Esophagus muscularis mucosa (tissue), 3 donors: ENCODE measurements at regions not wholly inside any gene's neighbourhood (a gene's known extent, or its start where the extent isn't known, plus 50 kb on each side); places are given as distances from the start of the nearest gene placed in this dataset.

Experiments
- POLR2A ChIP-seq: fragments of 450-650 bp; IDR thresholded peaks from one replicate; pipeline ENCODE4 v1.6.1; 2017; ENCODE audit warnings: antibody characterized with exemption, moderate library complexity, mild to moderate bottlenecking, low read depth
- POLR2AphosphoS5 ChIP-seq, 2 donors: sonication (generic); formaldehyde crosslinking; IDR thresholded peaks; one replicate each; pipeline ENCODE4 v1.6.1; 2017; ENCODE audit warnings: antibody characterized with exemption in 2 of 2
- TF ChIP-seq, protein P1 (sequence below), 3 experiments: fragments of 200-600 bp in 2 of 3; fragments of 450-650 bp in 1 of 3; sonication (generic) in 2 of 3; IDR thresholded peaks; one replicate each; pipeline ENCODE4 v1.5.1; 2017 to 2019; ENCODE audit warnings: antibody characterized with exemption in 3 of 3, mild to moderate bottlenecking in 2 of 3, moderate library complexity in 1 of 3

- TF ChIP-seq, protein P1, sequence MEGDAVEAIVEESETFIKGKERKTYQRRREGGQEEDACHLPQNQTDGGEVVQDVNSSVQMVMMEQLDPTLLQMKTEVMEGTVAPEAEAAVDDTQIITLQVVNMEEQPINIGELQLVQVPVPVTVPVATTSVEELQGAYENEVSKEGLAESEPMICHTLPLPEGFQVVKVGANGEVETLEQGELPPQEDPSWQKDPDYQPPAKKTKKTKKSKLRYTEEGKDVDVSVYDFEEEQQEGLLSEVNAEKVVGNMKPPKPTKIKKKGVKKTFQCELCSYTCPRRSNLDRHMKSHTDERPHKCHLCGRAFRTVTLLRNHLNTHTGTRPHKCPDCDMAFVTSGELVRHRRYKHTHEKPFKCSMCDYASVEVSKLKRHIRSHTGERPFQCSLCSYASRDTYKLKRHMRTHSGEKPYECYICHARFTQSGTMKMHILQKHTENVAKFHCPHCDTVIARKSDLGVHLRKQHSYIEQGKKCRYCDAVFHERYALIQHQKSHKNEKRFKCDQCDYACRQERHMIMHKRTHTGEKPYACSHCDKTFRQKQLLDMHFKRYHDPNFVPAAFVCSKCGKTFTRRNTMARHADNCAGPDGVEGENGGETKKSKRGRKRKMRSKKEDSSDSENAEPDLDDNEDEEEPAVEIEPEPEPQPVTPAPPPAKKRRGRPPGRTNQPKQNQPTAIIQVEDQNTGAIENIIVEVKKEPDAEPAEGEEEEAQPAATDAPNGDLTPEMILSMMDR (IDR thresholded peaks at IDR 0.05) = no peak
- TF ChIP-seq POLR2AphosphoS5 (IDR thresholded peaks at IDR 0.05) (no peak), POLR2A (no peak)
Measured at GRCh38 chr13:24985107-24985506, 110.8 kb upstream of the PABPC3 start.
